Omental fat pad (tissue), 3 donors: ENCODE measurements at regions not wholly inside any gene's neighbourhood (a gene's known extent, or its start where the extent isn't known, plus 50 kb on each side); places are given as distances from the start of the nearest gene placed in this dataset.

Experiments
- ATAC-seq: fragments of 150-250 bp; one replicate; pipeline ENCODE4 v1.9.1; 2016; ENCODE audit warnings: mild to moderate bottlenecking, moderate library complexity; ENCODE audit not compliant: low FRiP score
- DNase-seq: peaks from one replicate; pipeline ENCODE4 v3.0.0-alpha.2; 2019; ENCODE audit warnings: low spot score
- TF ChIP-seq, protein P1 (sequence below), 3 donors: fragments of 450-650 bp; IDR thresholded peaks; one replicate each; pipeline ENCODE4 v1.5.1; 2016 to 2017; ENCODE audit warnings: antibody characterized with exemption in 3 of 3, mild to moderate bottlenecking in 3 of 3, moderate library complexity in 2 of 3

DNA sequence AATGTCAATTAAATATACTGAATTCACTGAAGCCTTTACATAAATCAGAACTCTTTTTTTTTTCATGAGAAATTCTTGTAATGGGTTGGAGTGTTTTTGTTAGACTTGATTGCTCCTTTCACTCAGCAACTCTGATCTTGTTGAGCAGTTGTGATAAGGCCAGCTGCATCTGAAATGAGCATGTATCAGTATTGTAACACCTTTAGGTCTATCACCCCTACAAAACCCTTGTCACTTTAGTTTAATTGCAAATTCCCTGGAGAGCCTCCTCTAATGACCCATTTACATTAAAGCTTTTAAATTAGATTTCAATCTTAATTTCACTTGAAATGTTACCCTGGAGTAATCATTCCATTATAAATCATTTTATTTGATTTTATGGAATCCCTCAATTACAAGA lies 346.8 kb upstream of the TCF4 start:
- no peak for ATAC-seq
- TF ChIP-seq, protein P1, sequence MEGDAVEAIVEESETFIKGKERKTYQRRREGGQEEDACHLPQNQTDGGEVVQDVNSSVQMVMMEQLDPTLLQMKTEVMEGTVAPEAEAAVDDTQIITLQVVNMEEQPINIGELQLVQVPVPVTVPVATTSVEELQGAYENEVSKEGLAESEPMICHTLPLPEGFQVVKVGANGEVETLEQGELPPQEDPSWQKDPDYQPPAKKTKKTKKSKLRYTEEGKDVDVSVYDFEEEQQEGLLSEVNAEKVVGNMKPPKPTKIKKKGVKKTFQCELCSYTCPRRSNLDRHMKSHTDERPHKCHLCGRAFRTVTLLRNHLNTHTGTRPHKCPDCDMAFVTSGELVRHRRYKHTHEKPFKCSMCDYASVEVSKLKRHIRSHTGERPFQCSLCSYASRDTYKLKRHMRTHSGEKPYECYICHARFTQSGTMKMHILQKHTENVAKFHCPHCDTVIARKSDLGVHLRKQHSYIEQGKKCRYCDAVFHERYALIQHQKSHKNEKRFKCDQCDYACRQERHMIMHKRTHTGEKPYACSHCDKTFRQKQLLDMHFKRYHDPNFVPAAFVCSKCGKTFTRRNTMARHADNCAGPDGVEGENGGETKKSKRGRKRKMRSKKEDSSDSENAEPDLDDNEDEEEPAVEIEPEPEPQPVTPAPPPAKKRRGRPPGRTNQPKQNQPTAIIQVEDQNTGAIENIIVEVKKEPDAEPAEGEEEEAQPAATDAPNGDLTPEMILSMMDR (IDR thresholded peaks at IDR 0.05), result no peak
- DNase-seq, result no peak

DNA sequence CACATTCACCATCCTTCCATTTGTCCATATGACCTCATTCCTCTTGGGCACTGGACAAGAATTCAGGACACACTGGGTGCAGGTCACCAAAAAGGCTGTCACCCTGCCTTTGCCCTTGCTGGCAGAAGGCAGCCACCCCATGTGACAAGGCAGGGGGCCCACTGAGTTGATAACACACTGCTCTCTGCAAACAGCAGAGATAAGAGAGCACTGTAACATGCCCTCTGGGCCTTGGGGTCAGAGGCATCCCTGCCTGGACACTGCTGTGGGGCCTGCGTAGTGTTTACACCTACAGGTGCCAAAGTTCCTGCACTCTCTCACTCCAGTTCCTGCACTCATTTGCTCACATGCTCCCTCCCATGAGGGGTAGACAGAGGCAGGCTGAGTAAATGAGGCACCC lies 344.7 kb upstream of the TCF4 start:
- ATAC-seq, result no peak

DNA sequence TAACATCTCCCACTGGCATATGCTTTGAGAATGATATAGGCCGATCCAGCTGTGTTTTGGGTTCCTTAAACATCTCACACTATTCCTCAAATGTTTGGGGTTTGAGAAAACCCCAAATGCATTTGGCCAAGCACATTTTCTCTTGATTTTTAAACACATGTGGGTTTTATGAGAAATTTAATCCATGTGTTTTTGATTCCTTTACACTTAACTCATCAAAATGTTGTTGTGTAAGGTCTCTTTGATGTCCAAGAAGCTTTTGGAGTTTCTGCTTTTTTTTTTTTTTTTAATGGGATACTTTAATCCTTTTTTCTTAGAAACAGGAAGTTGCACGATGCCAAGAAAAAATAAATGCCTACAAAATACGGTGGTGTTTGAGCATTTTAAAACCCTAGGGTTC lies 339.8 kb upstream of the TCF4 start:
- no peak for ATAC-seq
- TF ChIP-seq, protein P1 (IDR thresholded peaks at IDR 0.05), result no peak

More for the DNA sequence above, 344.7 kb upstream of the TCF4 start:
- no peak for DNase-seq
- TF ChIP-seq, protein P1 (IDR thresholded peaks at IDR 0.05), result no peak

DNA sequence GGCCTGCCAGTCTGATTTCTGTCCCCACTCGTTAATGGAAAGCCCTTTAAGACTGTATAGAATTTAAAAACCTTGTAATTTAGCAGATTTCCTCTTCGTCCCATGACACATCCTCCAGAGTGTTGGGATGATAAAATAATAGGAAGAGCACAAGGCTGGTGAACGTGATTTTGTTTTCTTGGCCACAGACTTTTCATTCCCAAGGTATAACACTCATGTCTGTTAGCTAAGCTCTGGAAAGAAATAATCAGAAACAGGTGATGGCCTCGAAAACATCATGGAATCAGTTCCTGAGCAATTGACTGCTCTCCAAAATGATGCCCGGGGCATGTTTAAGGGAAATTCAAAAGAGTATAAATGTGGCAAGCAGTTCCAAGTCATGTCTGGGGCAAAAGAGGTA lies 337.8 kb upstream of the TCF4 start:
- TF ChIP-seq, protein P1 (IDR thresholded peaks at IDR 0.05), result no peak
- ATAC-seq, result no peak

More for the DNA sequence above, 339.8 kb upstream of the TCF4 start:
- no peak for DNase-seq

DNA sequence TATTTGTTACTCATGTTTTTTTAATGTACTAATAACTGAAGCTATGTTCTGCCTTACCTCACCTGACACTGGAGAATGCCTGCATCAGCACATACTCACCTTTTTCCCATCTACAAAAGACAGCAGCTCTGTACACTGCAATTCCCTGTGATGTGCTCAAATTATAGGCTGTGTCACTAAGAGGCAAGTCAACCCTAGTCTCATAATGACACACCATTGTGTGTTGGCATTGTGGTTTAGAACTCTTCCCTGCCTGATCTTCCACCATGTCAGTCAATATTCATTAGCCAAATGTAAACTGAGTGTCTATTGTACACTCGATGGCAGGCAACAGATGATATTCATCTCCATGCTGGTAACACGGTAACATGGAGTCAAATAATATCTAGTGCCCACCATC lies 332.1 kb upstream of the TCF4 start:
- TF ChIP-seq, protein P1 (IDR thresholded peaks at IDR 0.05), result no peak
- ATAC-seq, result no peak
- DNase-seq, result no peak

More for the DNA sequence above, 337.8 kb upstream of the TCF4 start:
- DNase-seq, result no peak

DNA sequence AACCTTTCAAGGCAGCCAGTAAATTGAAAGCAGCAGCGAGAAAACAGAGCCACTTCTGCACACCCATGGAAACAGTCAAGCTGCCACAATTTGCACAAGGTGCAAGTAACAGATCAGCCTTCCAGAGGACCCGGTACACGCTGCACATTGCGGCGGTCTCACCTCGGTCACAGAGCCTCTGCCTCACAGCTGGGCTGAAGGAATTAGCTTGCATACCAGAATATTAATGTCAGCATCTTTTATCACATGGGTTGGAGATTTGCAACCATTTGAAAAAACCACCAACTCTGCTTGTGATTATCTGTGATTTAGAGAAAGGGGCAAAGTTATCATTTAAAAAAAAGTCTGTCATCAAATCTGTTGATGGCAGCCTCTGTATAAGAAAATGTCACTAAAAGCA lies 330.5 kb upstream of the TCF4 start:
- TF ChIP-seq, protein P1 (IDR thresholded peaks at IDR 0.05), result no peak
- DNase-seq (no peak), ATAC-seq (no peak)

DNA sequence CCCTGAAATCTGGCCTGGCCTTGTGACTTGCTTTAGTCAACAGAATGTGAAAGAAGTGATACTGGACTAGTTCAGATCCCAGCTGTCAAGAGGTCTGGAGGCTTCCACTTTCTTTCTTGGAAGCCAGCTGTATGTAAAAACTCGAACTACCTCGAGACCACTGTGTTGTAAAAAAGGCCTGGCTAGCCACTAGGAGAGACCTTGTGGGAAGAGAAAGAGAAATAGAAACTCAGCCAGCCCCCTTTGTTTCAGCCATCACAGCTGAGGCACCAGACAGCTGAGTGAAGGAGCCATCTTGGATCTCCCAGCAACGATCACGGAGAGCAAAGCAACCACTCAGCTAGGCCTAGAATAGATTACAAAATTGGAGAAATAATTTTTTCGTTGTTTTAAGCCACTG lies 324.9 kb upstream of the TCF4 start:
- TF ChIP-seq, protein P1 (IDR thresholded peaks at IDR 0.05), result no peak
- DNase-seq (no peak), ATAC-seq (no peak)
